Activated T-cell treated with anti-CD3 and anti-CD28 coated beads, Interleukin-2, amount 50 U/mL, for 24 hours (primary cell): ENCODE measurements at regions not wholly inside any gene's neighbourhood (a gene's known extent, or its start where the extent isn't known, plus 50 kb on each side); places are given as distances from the start of the nearest gene placed in this dataset.

ENCODE experiments used
- DNase-seq: peaks from one replicate; pipeline ENCODE4 v3.0.0-alpha.2; 2020
- H3K27ac Mint-ChIP-seq: 2 replicates; pipeline ENCODE4 v1.8.0; 2020; ENCODE audit warnings: mild to moderate bottlenecking, mixed read lengths
- H3K27me3 Mint-ChIP-seq: 2 replicates; pipeline ENCODE4 v1.8.0; 2020; ENCODE audit warnings: mixed read lengths
- H3K36me3 Mint-ChIP-seq: 2 replicates; pipeline ENCODE4 v1.8.0; 2020; ENCODE audit warnings: low read depth, mixed read lengths
- H3K4me1 Mint-ChIP-seq: 2 replicates; pipeline ENCODE4 v1.8.0; 2020; ENCODE audit warnings: low read depth, mixed read lengths
- H3K4me3 Mint-ChIP-seq: 2 replicates; pipeline ENCODE4 v1.8.0; 2020; ENCODE audit warnings: mild to moderate bottlenecking, moderate library complexity, mixed read lengths
- H3K9me3 Mint-ChIP-seq: 2 replicates; pipeline ENCODE4 v1.8.0; 2020; ENCODE audit warnings: mixed read lengths

DNA sequence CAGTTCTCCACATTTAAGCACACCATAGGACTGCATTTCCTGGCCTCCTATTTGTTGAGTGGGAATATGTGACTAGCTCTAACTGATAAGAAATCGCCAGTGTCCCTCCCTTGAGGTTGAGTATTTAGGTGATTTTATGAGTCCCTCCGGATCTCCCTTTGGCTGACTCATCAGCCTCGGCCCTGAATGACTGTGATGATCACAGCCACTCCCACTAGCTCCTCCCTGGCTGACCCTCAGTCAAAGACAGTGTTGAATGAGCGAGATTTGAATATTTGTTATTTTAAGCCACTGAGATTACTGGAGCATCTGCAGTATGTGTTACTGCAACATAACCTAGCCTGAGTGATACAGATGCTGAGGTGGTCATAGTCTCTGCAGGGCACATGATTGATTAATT, 515.3 kb downstream of the EPHB1 start:
- H3K27ac Mint-ChIP-seq = no peak overlapping the region
- DNase-seq = no peak
- no peaks in the 10 kb centered on the region for H3K4me1 Mint-ChIP-seq
- no peaks in the 10 kb centered on the region for H3K27me3 Mint-ChIP-seq
- no peak overlapping the region for H3K4me3 Mint-ChIP-seq
- peaks cover 2% of the 10 kb centered on the region for H3K9me3 Mint-ChIP-seq
- H3K36me3 Mint-ChIP-seq = no peaks in the 10 kb centered on the region

DNA sequence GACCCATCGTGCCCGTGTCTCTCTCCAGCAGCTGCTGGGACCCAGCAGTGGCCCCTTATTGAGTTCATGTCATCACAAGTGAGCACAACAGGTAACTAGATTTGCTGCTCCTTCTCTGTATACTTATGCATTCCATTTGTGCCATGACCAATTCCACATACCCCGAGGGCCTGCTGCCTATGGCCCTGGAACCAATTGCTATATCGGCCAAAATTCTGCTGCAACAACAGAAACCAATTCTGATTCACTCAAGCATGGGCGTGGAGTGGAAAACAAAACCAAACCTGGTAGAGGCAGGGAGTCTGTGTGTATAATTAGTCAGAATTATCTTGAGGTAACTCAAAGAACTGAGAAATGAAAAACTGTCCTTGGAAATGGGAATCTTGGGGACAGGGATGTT, 516.6 kb downstream of the EPHB1 start:
- H3K4me1 Mint-ChIP-seq = no peaks in the 10 kb centered on the region
- no peak overlapping the region for H3K4me3 Mint-ChIP-seq
- no peak overlapping the region for H3K27ac Mint-ChIP-seq
- H3K9me3 Mint-ChIP-seq = no peaks in the 10 kb centered on the region
- no peaks in the 10 kb centered on the region for H3K36me3 Mint-ChIP-seq
- H3K27me3 Mint-ChIP-seq = no peaks in the 10 kb centered on the region
- DNase-seq = no peak

GRCh38 chr3:135314237-135314636, 519.2 kb downstream of the EPHB1 start:
- DNase-seq = no peak
- Mint-ChIP-seq H3K27ac (no peak overlapping the region), H3K36me3 (no peaks in the 10 kb centered on the region), H3K27me3 (no peaks in the 10 kb centered on the region), H3K4me1 (no peaks in the 10 kb centered on the region), H3K9me3 (no peaks in the 10 kb centered on the region), H3K4me3 (no peak overlapping the region)

DNA sequence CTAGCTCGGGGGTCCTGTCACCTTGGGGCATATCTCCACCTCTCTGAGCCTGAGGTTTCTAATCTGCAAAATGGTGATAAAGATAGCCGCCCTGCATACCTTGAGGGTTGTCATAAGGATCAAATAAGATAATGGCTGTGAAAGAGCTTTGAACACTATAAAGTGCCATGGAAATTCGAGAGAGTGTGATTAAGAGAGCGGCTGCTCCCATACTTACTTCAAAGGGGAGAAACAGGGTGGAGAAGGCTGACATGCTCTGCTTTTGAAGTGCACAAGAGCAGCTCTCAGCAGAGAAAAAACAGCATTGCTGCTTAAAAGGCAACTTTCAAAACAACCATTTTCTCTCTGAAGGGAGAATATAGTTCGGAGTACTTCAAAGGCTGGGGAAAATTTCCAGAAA, 529.2 kb downstream of the EPHB1 start:
- no peaks in the 10 kb centered on the region for H3K4me1 Mint-ChIP-seq
- H3K36me3 Mint-ChIP-seq = no peaks in the 10 kb centered on the region
- no peak overlapping the region for H3K27ac Mint-ChIP-seq
- H3K4me3 Mint-ChIP-seq = no peak overlapping the region
- peaks cover 2% of the 10 kb centered on the region for H3K9me3 Mint-ChIP-seq
- no peak for DNase-seq
- no peaks in the 10 kb centered on the region for H3K27me3 Mint-ChIP-seq

- no peak overlapping the region for H3K27ac Mint-ChIP-seq
- no peaks in the 10 kb centered on the region for H3K4me1 Mint-ChIP-seq
These were observed 530.0 kb downstream of the EPHB1 start for GRCh38 chr3:135325096-135325495.

GRCh38 chr3:135325726-135326235, 530.7 kb downstream of the EPHB1 start:
- Mint-ChIP-seq H3K9me3 (no peaks in the 10 kb centered on the region), H3K4me1 (no peaks in the 10 kb centered on the region), H3K36me3 (no peaks in the 10 kb centered on the region), H3K27ac (no peak overlapping the region), H3K27me3 (no peaks in the 10 kb centered on the region), H3K4me3 (no peak overlapping the region)
- no peak for DNase-seq

More at GRCh38 chr3:135325096-135325495, 530.0 kb downstream of the EPHB1 start:
- H3K9me3 Mint-ChIP-seq = peaks cover 1% of the 10 kb centered on the region
- no peaks in the 10 kb centered on the region for H3K27me3 Mint-ChIP-seq
- no peak for DNase-seq
- no peak overlapping the region for H3K4me3 Mint-ChIP-seq
- H3K36me3 Mint-ChIP-seq = no peaks in the 10 kb centered on the region

- H3K4me3 Mint-ChIP-seq = no peak overlapping the region
- no peaks in the 10 kb centered on the region for H3K27me3 Mint-ChIP-seq
- H3K27ac Mint-ChIP-seq = no peak overlapping the region
- no peaks in the 10 kb centered on the region for H3K4me1 Mint-ChIP-seq
- no peak for DNase-seq
- no peaks in the 10 kb centered on the region for H3K9me3 Mint-ChIP-seq
- H3K36me3 Mint-ChIP-seq = no peaks in the 10 kb centered on the region
These were observed 531.8 kb downstream of the EPHB1 start for GRCh38 chr3:135326851-135327250.

- H3K27me3 Mint-ChIP-seq = no peaks in the 10 kb centered on the region
- no peaks in the 10 kb centered on the region for H3K9me3 Mint-ChIP-seq
- H3K4me1 Mint-ChIP-seq = no peaks in the 10 kb centered on the region
- DNase-seq = no peak
- no peak overlapping the region for H3K27ac Mint-ChIP-seq
- no peak overlapping the region for H3K4me3 Mint-ChIP-seq
- no peaks in the 10 kb centered on the region for H3K36me3 Mint-ChIP-seq
These were observed 533.0 kb downstream of the EPHB1 start for GRCh38 chr3:135328036-135328435.

- no peaks in the 10 kb centered on the region for H3K36me3 Mint-ChIP-seq
- H3K27me3 Mint-ChIP-seq = no peaks in the 10 kb centered on the region
- H3K27ac Mint-ChIP-seq = no peak overlapping the region
- no peak for DNase-seq
- no peaks in the 10 kb centered on the region for H3K4me1 Mint-ChIP-seq
- no peak overlapping the region for H3K4me3 Mint-ChIP-seq
- no peaks in the 10 kb centered on the region for H3K9me3 Mint-ChIP-seq
These were observed 534.4 kb downstream of the EPHB1 start for GRCh38 chr3:135329479-135329878.

DNA sequence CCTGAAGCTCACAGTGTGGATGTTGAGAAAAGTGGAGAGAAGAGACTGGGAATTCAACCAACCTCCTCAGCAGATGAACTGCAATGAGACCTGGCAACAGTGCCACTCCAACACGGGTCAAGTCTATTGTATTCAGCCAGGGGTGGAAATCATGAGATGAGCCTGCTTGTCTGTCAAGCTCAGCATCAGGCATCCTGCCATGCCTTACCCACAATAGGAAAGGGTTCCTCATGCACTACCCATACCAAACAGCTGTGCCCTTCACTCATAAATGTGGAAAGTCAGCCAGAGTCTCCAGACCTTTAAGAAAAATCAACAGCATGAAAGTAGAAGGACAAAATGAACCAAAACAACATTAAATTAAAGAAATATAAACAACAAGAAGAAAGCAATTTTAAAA, 542.1 kb downstream of the EPHB1 start:
- no peak for DNase-seq
- Mint-ChIP-seq H3K27ac (no peak overlapping the region), H3K36me3 (no peaks in the 10 kb centered on the region), H3K4me3 (no peak overlapping the region), H3K9me3 (peaks cover 9% of the 10 kb centered on the region), H3K27me3 (no peaks in the 10 kb centered on the region), H3K4me1 (no peaks in the 10 kb centered on the region)

GRCh38 chr3:135348690-135349089, 553.6 kb downstream of the EPHB1 start:
- Mint-ChIP-seq H3K9me3 (peaks cover 4% of the 10 kb centered on the region), H3K27ac (no peak overlapping the region), H3K4me1 (no peaks in the 10 kb centered on the region), H3K36me3 (no peaks in the 10 kb centered on the region), H3K4me3 (no peak overlapping the region), H3K27me3 (no peaks in the 10 kb centered on the region)
- DNase-seq = no peak

DNA sequence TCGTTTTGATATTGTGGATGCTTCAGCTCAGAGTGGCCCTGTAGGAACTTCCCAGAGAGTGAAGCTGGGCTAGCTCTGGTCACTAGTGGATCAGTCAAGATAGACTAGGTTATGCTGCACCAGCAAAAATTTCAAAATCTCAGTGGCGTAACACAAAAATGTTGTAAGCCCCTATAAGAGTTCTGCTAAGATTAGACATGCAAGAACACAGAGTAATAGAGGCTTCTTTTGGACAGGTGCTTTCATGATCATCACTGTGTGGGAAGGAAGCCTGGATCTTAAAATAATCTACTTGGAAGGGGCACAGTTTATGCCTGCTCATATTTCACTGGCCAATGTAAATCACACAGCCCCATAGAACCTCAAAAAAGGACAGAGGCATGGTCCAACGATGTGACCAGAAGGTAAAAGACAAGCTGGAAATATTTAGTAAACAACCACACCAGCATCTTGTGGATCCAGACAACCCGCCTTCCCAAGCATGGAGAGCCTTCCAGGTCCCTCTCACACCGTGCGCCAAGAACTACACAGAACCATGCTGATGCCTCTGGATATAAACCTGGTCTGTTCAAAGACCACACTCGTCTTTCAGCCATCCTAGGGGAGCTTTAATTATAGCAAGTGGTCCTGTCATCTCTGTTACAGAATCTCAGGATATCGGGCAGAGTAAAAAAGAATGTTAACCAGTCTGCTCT, 554.3 kb downstream of the EPHB1 start:
- no peaks in the 10 kb centered on the region for H3K27me3 Mint-ChIP-seq
- DNase-seq = no peak
- no peak overlapping the region for H3K27ac Mint-ChIP-seq
- no peaks in the 10 kb centered on the region for H3K36me3 Mint-ChIP-seq
- H3K4me1 Mint-ChIP-seq = no peaks in the 10 kb centered on the region
- no peak overlapping the region for H3K4me3 Mint-ChIP-seq
- peaks cover 9% of the 10 kb centered on the region for H3K9me3 Mint-ChIP-seq

DNA sequence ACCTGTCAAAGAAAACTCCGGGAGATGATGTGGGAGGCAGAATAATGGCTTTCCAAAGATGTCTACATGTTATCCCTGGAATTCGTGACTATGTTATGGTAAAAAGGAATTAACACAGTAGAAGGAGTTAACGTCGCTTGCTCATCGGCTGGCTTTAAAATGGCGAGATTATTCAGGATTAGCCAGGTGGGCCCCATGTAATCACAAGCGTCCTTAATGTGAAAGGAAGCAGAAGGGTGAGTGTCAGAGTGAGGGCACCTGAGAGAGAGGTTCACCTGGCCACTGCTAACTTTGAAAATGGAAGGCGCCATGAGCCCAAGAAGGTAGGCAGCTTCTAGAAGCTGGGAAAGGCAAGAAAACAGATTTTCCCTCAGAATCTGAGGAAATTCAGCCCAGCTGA, 557.2 kb downstream of the EPHB1 start:
- H3K27me3 Mint-ChIP-seq = no peaks in the 10 kb centered on the region
- no peak for DNase-seq
- no peaks in the 10 kb centered on the region for H3K4me1 Mint-ChIP-seq
- no peaks in the 10 kb centered on the region for H3K36me3 Mint-ChIP-seq
- H3K9me3 Mint-ChIP-seq = peaks cover 12% of the 10 kb centered on the region
- H3K27ac Mint-ChIP-seq = no peak overlapping the region
- H3K4me3 Mint-ChIP-seq = no peak overlapping the region

DNA sequence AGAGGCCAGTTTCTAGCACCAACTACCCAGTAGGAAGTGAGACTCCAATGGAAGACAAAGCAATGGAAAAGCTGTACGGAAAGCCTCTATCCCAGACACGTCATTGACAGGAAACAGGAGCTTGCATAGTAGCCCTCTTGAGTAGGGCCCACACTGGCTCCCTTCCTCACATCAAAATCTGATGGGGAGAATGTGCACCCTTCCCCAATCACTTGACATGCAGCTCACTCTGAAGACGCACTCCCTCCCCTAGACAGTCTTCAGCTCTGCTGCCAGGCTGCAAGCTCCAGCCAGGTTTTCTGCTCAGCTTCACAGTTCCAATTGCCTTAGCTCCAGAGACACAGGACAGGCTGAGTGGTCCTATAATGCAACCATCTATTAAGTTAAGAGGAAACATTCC, 567.8 kb downstream of the EPHB1 start:
- H3K4me3 Mint-ChIP-seq = no peak overlapping the region
- H3K9me3 Mint-ChIP-seq = no peaks in the 10 kb centered on the region
- no peaks in the 10 kb centered on the region for H3K4me1 Mint-ChIP-seq
- DNase-seq = no peak
- no peak overlapping the region for H3K27ac Mint-ChIP-seq
- H3K27me3 Mint-ChIP-seq = no peaks in the 10 kb centered on the region
- no peaks in the 10 kb centered on the region for H3K36me3 Mint-ChIP-seq

- H3K4me1 Mint-ChIP-seq = no peaks in the 10 kb centered on the region
- no peak overlapping the region for H3K4me3 Mint-ChIP-seq
- no peaks in the 10 kb centered on the region for H3K9me3 Mint-ChIP-seq
- H3K27ac Mint-ChIP-seq = no peak overlapping the region
- DNase-seq = no peak
- no peaks in the 10 kb centered on the region for H3K36me3 Mint-ChIP-seq
- no peaks in the 10 kb centered on the region for H3K27me3 Mint-ChIP-seq
These were observed 569.6 kb downstream of the EPHB1 start for GRCh38 chr3:135364676-135365075.

- Mint-ChIP-seq H3K4me1 (no peaks in the 10 kb centered on the region), H3K36me3 (no peaks in the 10 kb centered on the region), H3K4me3 (no peak overlapping the region), H3K27me3 (no peaks in the 10 kb centered on the region), H3K9me3 (no peaks in the 10 kb centered on the region), H3K27ac (no peak overlapping the region)
- no peak for DNase-seq
These were observed 571.8 kb downstream of the EPHB1 start for GRCh38 chr3:135366816-135367215.
